IPS DF 6.9 (cell line): ENCODE measurements at regions not wholly inside any gene's neighbourhood (a gene's known extent, or its start where the extent isn't known, plus 50 kb on each side); places are given as distances from the start of the nearest gene placed in this dataset.
"Not testable (repeated sequence)": the region's sequence is repeated elsewhere in the genome, so short reads cannot be mapped to it uniquely, and the experiment has no call there.

ENCODE experiments used
- DNase-seq: peaks from one replicate; pipeline ENCODE4 v3.0.0-alpha.2; 2013; ENCODE audit warnings: low read depth, low spot score
- H3K27ac ChIP-seq: one replicate; pipeline ENCODE4 v1.5.1; 2013; ENCODE audit warnings: low read length, control low read depth
- H3K27me3 ChIP-seq: 2 replicates; pipeline ENCODE4 v1.6.1; 2013; ENCODE audit warnings: mild to moderate bottlenecking, low read length; ENCODE audit not compliant: control insufficient read depth, insufficient read depth
- H3K36me3 ChIP-seq: 2 replicates; pipeline ENCODE4 v1.6.1; 2013; ENCODE audit warnings: low read length; ENCODE audit not compliant: control insufficient read depth, insufficient read depth
- H3K4me1 ChIP-seq: 2 replicates; pipeline ENCODE4 v1.6.1; 2013; ENCODE audit warnings: low read length; ENCODE audit not compliant: control insufficient read depth, insufficient read depth
- H3K4me3 ChIP-seq: 2 replicates; pipeline ENCODE4 v1.5.1; 2013; ENCODE audit warnings: mild to moderate bottlenecking, low read length
- H3K9me3 ChIP-seq: 2 replicates; pipeline ENCODE4 v1.6.1; 2013; ENCODE audit warnings: low read length, inconsistent platforms; ENCODE audit not compliant: control insufficient read depth, insufficient read depth
- WGBS: extraction: QIAGEN DNeasy Blood & Tissue Kit; methylation state at CpG from one replicate; pipeline ENCODE4 v1.1.7; 2013; ENCODE audit warnings: mixed read lengths, missing lambda C conversion rate; ENCODE audit not compliant: insufficient read length, insufficient coverage; 5-methylcytosine and 5-hydroxymethylcytosine counted together

DNA sequence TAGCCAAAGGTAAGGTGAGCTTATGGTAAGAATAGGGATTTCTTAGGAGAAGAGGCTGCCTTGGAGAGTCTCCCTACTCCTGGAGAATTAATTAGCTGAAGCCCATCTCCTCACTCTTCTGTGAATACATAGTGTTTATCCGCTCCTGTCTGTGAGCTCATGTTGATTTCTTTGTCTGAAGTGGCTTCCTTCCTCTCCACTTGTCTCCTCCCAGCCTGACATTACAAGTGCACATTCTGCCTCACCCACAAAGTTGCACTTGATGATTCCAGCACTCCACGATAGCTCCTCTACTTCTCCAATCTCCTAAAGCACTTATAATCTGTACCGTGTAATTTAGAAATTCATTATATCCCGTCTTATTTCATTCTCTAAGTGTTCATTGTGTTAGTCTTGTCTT lies 287.2 kb downstream of the QKI start:
- H3K27me3 ChIP-seq, result no peaks in the 10 kb centered on the region

DNA sequence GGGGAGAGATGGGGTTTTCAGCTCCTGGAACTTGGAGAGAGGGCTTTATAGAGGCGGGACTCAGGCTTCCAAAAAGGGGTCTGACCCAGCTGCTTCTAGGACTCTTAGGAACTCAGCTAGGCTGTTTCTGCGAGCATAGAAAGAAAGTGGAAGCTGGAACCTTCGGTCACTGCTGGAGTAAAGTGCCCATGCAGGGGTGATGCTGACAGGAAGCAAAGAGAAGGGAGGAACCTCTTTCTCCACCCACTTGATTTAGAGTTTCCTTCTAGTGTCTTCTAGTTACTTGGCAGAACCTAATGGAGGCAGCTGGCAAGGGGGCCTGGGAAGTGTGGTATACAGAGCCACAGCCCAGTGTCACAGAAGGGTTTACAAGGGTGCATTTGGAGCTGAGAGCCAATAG lies 283.6 kb downstream of the QKI start:
- H3K36me3 ChIP-seq, result no peaks in the 10 kb centered on the region
- no peak for DNase-seq
- no peak overlapping the region for H3K4me3 ChIP-seq
- no peak overlapping the region for H3K27ac ChIP-seq
- H3K4me1 ChIP-seq, result no peaks in the 10 kb centered on the region
- no peaks in the 10 kb centered on the region; the same call in 1 of the 2 replicates for H3K27me3 ChIP-seq
- H3K9me3 ChIP-seq, result no peaks in the 10 kb centered on the region
- no CpG with 5 or more reads among the region's 3 CpGs for WGBS

More for the DNA sequence above, 287.2 kb downstream of the QKI start:
- Histone ChIP-seq H3K36me3 (no peaks in the 10 kb centered on the region), H3K9me3 (no peaks in the 10 kb centered on the region), H3K4me1 (no peaks in the 10 kb centered on the region), H3K4me3 (no peak overlapping the region), H3K27ac (no peak overlapping the region)
- WGBS, result 100% methylated on average over 2 of the region's 4 CpGs
- DNase-seq, result no peak

DNA sequence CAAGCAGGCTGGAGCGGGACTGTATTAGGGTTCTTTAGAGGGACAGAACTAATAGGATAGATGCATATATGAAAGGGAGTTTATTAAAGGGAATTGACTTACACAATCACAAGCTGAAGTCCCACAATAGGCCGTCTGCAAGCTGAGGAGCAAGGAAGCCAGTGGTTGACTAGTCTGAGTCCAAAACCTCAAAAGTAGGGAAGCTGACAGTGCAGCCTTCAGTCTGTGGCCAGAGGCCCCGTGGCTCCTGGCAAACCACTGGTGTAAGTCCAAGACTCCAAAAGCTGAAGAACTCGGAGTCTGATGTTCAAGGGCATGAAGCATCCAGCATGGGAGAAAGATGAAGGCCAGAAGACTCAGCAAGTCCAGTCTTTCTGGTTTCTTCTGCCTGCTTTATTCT lies 281.8 kb downstream of the QKI start:
- not testable (repeated sequence) for H3K9me3 ChIP-seq, H3K4me3 ChIP-seq, H3K36me3 ChIP-seq, H3K4me1 ChIP-seq, DNase-seq, H3K27ac ChIP-seq, H3K27me3 ChIP-seq
- no CpG with 5 or more reads among the region's 4 CpGs for WGBS

DNA sequence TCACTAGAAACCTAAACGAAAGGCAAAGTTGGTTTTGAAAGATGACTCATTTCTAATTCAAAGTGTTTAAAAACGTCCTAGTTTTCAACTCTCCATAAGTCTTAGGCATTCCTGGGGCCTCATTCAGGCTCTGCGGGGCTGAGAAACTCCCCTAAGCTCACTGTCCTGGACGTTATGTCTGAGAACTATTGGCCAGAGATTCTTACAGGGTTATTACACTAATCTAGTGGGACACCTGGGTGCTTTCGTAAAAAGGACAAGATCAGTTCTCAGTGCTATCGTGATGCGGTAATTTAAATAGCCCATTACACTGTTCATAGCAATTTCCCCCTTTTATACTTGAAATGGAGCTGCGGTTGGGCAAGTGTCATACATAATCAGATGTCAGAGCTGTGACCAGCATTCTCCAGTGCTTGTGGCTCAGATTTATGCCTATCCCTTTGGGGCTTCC lies 280.9 kb downstream of the QKI start:
- Histone ChIP-seq H3K27ac (no peak overlapping the region), H3K4me1 (no peaks in the 10 kb centered on the region), H3K9me3 (no peaks in the 10 kb centered on the region), H3K27me3 (no peaks in the 10 kb centered on the region; the same call in 1 of the 2 replicates), H3K36me3 (no peaks in the 10 kb centered on the region), H3K4me3 (no peak overlapping the region)
- WGBS, result no CpG with 5 or more reads among the region's 8 CpGs
- no peak for DNase-seq

DNA sequence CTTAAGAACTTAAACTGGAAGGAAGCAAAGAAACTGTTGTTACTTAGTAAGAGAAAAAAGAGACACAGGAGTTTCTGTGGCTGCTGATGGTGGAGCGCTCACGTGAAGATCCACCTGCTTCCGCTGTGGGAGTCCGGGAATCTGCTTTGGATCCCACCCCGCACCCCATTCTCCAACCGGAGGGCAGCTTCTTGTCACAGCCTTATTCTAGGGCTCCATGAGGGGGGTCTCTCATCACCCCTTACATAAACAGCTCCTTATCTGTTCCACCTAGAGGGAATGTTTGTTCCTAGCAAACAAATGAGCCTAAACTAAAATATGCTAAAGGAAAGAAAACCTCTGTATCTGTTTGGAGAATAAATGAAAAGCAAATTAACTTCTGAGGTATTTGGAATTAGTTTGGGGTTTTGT lies 280.5 kb downstream of the QKI start:
- Histone ChIP-seq H3K4me3 (no peak overlapping the region), H3K4me1 (no peaks in the 10 kb centered on the region), H3K36me3 (no peaks in the 10 kb centered on the region), H3K9me3 (no peaks in the 10 kb centered on the region), H3K27me3 (no peaks in the 10 kb centered on the region; the same call in 1 of the 2 replicates), H3K27ac (no peak overlapping the region)
- no CpG with 5 or more reads among the region's 6 CpGs for WGBS
- no peak for DNase-seq

DNA sequence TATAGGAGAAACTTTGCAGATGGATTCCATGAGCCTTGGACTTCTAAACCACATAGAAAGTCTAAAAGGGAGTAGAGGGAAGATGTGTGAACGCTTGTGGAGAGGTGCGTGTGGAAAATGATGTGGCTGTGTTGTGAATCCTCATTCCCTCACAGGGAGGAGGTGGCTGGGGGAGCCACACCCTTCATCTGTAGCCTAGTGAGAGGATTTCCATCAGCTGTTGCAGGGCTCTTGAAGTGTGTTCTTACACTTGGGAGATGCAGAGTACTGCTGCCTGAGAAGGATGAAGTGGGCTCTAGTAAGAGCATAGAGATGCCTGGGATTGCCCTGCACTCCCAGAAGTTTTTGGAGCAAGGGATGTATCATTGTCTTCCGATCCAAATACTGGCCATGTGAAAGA lies 279.6 kb downstream of the QKI start:
- Histone ChIP-seq H3K27ac (no peak overlapping the region), H3K4me1 (no peaks in the 10 kb centered on the region), H3K36me3 (no peaks in the 10 kb centered on the region), H3K4me3 (no peak overlapping the region), H3K9me3 (no peaks in the 10 kb centered on the region), H3K27me3 (no peaks in the 10 kb centered on the region; the same call in 1 of the 2 replicates)
- no peak for DNase-seq
- 100% methylated on average over 2 of the region's 3 CpGs for WGBS

DNA sequence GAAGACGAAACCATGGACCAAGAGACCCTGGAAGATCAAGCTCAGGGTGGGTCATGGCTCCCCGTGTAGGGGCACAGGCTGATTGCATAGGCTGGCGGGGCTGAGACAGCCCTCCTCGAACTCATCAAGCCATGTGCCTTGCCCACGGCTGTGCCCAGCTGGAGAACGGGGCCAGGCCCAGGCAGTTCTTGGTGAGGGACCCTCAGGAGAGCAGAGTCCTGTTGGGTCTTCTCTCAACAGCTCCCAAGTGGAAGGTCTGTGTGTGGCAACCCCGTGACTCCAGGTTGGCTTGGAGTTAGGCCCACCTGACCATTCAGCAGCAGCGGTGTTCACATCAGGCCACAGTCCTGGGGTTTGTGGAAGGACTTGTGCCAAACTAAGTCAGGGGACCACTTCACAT lies 276.5 kb downstream of the QKI start:
- no peaks in the 10 kb centered on the region for H3K9me3 ChIP-seq
- WGBS, result no CpG with 5 or more reads among the region's 8 CpGs
- H3K27me3 ChIP-seq, result no peaks in the 10 kb centered on the region; the same call in 1 of the 2 replicates
- no peak for DNase-seq
- H3K4me1 ChIP-seq, result no peaks in the 10 kb centered on the region
- no peaks in the 10 kb centered on the region for H3K36me3 ChIP-seq
- H3K27ac ChIP-seq, result no peak overlapping the region
- no peak overlapping the region for H3K4me3 ChIP-seq

DNA sequence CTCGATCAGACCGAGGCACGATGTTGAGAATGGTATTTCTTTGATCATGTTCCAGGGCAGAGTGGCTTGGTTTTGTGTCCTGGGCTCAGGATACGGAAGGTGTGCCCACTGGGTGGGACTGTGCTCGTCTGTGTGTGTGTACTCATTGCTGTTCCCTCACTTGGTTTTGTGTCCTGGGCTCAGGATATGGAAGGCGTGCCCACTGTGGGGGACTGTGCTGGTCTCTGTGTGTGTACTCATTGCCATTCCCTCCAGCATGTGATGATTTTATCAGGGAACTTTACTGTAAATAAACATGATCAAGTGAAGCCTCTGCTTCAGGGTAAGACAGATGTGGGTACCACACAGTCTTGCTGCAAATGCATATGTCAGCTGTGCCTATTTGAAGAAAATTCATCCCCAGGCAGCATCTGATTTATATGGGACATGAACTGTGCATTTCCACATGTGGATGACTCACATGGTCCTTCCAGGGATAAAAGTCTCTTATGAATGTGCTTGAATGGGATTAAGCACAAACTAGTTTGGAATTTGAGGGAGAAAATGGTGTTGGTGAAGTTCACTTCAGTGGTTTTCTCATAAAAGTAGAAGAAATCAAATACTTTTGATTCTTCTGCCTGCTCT lies 274.3 kb downstream of the QKI start:
- no peak for DNase-seq

DNA sequence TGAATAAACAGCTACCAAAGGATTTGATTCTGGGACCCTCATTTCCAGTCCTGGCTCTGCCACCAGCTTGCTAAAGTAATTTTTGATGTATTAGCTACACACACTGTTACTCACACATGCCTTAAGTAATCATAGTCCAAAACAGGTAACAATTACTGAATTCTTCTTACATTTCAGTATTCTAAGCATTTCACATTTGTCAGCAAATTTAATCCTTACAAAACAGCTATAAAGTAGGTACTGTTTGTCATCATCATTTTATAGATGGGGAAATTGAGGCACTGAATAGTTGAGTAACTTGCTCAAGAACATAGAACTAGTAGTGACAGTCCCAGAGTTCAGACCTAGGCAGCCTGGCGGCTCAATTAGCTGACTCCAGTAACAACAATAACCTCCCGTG lies 272.6 kb downstream of the QKI start:
- no peak overlapping the region for H3K27ac ChIP-seq
- H3K36me3 ChIP-seq, result no peaks in the 10 kb centered on the region
- DNase-seq, result no peak
- H3K4me1 ChIP-seq, result no peaks in the 10 kb centered on the region
- no peak overlapping the region for H3K4me3 ChIP-seq
- no peaks in the 10 kb centered on the region for H3K27me3 ChIP-seq
- no CpG with 5 or more reads among the region's 2 CpGs for WGBS
- no peaks in the 10 kb centered on the region for H3K9me3 ChIP-seq

More for the DNA sequence above, 274.3 kb downstream of the QKI start:
- Histone ChIP-seq H3K36me3 (no peaks in the 10 kb centered on the region), H3K27ac (no peak overlapping the region), H3K4me3 (no peak overlapping the region), H3K27me3 (no peaks in the 10 kb centered on the region), H3K9me3 (no peaks in the 10 kb centered on the region), H3K4me1 (no peaks in the 10 kb centered on the region)
- WGBS, result no CpG with 5 or more reads among the region's 6 CpGs

DNA sequence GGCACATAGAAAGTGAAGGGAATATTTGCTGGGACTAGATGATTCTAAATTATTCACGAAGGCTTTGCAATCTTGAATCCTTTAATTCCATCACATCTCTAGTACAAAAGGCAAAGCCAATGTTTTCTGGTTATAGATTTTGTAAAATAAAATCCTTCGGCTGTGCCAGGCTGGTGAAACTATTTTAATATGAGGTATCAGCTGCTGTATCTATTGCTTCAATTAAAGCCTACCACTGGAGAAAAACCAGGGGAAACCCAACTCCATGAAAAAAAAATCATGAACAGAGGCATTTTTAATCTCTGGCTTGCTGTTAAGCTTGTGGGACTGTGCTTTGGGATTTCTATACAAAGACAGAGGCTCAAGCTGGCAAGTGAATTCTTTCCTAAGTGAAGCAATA lies 271.8 kb downstream of the QKI start:
- no peaks in the 10 kb centered on the region for H3K27me3 ChIP-seq
- WGBS, result no CpG with 5 or more reads among the region's 2 CpGs
- DNase-seq, result no peak
- H3K9me3 ChIP-seq, result no peaks in the 10 kb centered on the region
- H3K36me3 ChIP-seq, result no peaks in the 10 kb centered on the region
- no peak overlapping the region for H3K4me3 ChIP-seq
- no peak overlapping the region for H3K27ac ChIP-seq
- no peaks in the 10 kb centered on the region for H3K4me1 ChIP-seq

DNA sequence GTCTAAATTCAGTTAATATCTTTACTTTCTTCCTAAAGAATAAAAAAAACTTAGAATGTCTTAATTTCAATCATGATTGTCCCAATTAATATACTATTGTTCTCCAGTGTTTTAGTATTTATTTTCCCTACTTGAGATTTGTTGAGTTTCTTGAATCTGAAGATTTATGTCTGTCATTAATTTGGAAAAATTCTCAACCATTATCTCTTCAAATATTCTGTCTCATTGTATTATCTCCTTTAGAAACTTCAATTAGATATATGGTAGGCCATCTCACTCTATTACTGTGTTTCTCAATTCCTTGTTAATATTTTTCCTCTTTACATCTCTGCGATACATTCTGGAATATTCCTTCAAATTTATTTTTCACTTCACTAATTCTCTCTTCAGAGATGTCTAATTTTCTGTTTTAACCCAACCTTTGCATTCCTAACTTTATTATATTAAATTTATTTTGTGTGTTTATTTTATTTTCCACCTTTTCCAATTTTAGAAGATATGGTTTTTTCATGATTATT lies 268.6 kb downstream of the QKI start:
- no peak overlapping the region for H3K4me3 ChIP-seq

More for the DNA sequence above, 268.6 kb downstream of the QKI start:
- H3K4me1 ChIP-seq, result no peaks in the 10 kb centered on the region
- no peaks in the 10 kb centered on the region for H3K27me3 ChIP-seq
- no peaks in the 10 kb centered on the region for H3K36me3 ChIP-seq
- H3K9me3 ChIP-seq, result no peaks in the 10 kb centered on the region
- no peak for DNase-seq
- no peak overlapping the region for H3K27ac ChIP-seq
- WGBS, result 100% methylated on average over 1 of the region's 1 CpG
